Heart left ventricle (tissue), 16 donors: ENCODE measurements at regions not wholly inside any gene's neighbourhood (a gene's known extent, or its start where the extent isn't known, plus 50 kb on each side); places are given as distances from the start of the nearest gene placed in this dataset.

Experiments used
- ATAC-seq, 4 donors: fragments of 200-7000 bp; cut with Tn5 transposase; one replicate each; pipeline ENCODE4 v1.9.1; 2020 to 2022; ENCODE audit warnings: moderate library complexity in 4 of 4, mild to moderate bottlenecking in 3 of 4, moderate number of reproducible peaks in 1 of 4
- DNase-seq, 5 donors: peaks; one replicate each; pipeline ENCODE4 v3.0.0-alpha.2; 2020
- H3K27ac ChIP-seq, 12 donors: fragments of 200-600 bp; sonication (generic) in 4 of 12; one replicate each; pipeline versions ENCODE4 v1.5.0 to v1.8.0; 2016 to 2022; ENCODE audit warnings: mild to moderate bottlenecking in 2 of 12
- H3K27me3 ChIP-seq, 9 donors: fragments of 200-600 bp; sonication (generic) in 2 of 9; one replicate each; pipeline versions ENCODE4 v1.5.1 to v1.8.0; 2016 to 2022; ENCODE audit warnings: mild to moderate bottlenecking in 3 of 9
- H3K36me3 ChIP-seq, 9 donors: fragments of 200-600 bp; sonication (generic) in 2 of 9; one replicate each; pipeline versions ENCODE4 v1.5.0 to v1.8.0; 2018 to 2022; ENCODE audit warnings: mild to moderate bottlenecking in 2 of 9
- H3K4me1 ChIP-seq, 12 donors: fragments of 200-600 bp; sonication (generic) in 4 of 12; one replicate each; pipeline versions ENCODE4 v1.5.0 to v1.8.0; 2016 to 2022; ENCODE audit warnings: mild to moderate bottlenecking in 3 of 12
- H3K4me3 ChIP-seq, 12 donors: fragments of 200-600 bp; sonication (generic) in 4 of 12; one replicate each; pipeline versions ENCODE4 v1.5.0 to v1.8.0; 2017 to 2022; ENCODE audit warnings: mild to moderate bottlenecking in 9 of 12, moderate library complexity in 4 of 12
- H3K9me3 ChIP-seq, 12 donors: fragments of 200-600 bp; sonication (generic) in 4 of 12; one replicate each; pipeline versions ENCODE4 v1.5.0 to v1.8.0; 2016 to 2022; ENCODE audit warnings: mild to moderate bottlenecking in 1 of 12
- CTCF ChIP-seq, 12 donors: fragments of 200-600 bp; sonication (generic) in 4 of 12; IDR thresholded peaks; one replicate each; pipeline versions ENCODE4 v1.5.0 to v1.8.0; 2018 to 2022; ENCODE audit warnings: antibody characterized with exemption in 12 of 12, mild to moderate bottlenecking in 5 of 12
- POLR2A ChIP-seq, 2 donors: fragments of 450-650 bp; IDR thresholded peaks; one replicate each; pipeline ENCODE4 v1.6.1; 2017; ENCODE audit warnings: antibody characterized with exemption in 2 of 2, mild to moderate bottlenecking in 2 of 2, moderate library complexity in 2 of 2
- whole genome bisulfite sequencing, 4 donors: extraction: QIAGEN DNeasy Blood & Tissue Kit in 2 of 4; methylation state at CpG; one replicate each; pipeline versions ENCODE4 v1.1.5 to v1.1.7; 2013 to 2018; 5-methylcytosine and 5-hydroxymethylcytosine counted together
- intact Hi-C, 10 donors: fragments of 100-400 bp; cut with DNase I; formaldehyde crosslinking; loops; one replicate each; pipeline versions ENCODE4 v1.11.1 to v1.14.2; 2022
- donor health status: ischemic (EF 13 %, LVEDD 7.1; RV severe dilation, severe dysfunction).
- donor health status: healthy with polysubstance abuse.
- donor health status: DM: no; HTN: yes; CAD: no.
- donor health status: DM: no; HTN: no; CAD: no.
- donor health status: ischemic (EF 25% LVEDD 6.9; RV normal size, moderate dysfunction).
- donor health status: ischemic (EF 25% LVEDD 5.7; RV mildly dilated, moderate dysfunction).
- donor health status: healthy.
- donor health status: DM: yes; HTN: yes; CAD: no.
- donor health status: ischemic (EF 35%, LVEDD 5.7; RV mildly dilated, moderate dysfunction).
- donor health status: nonischemic (EF 11% LVEDD 7.7; RV severe dilation, severe dysfunction).
- donor health status: DM: yes; HTN: yes; CAD: no.
- donor health status: PGD.
- donor health status: ischemic (EF 29% LVEDD 5.4; RV normal size, mild dysfunction).
- donor health status: nonischemic (EF 23%, LVEDD 6.1; RV moderate dilation, normal function).

DNA sequence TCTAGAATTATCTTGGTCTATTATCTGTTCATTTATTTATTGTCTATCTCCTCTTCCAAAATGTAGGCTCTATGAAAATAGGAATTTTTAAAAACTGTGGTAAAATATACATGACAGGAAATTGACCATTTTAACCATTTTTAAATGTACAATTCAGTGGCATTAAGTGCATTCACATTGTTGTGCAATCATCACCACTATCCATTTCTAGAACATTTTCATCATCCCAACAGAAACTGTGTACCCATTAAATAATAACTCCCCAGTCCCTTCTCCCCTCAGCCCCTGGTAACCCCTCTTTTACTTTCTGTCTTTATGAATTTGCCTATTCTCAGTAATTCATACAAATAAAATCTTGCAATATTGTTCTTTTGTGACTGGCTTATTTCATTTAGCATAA lies 71.1 kb upstream of the LCLAT1 start:
- DNase-seq (no peak), ATAC-seq (no peak)
- H3K27me3 ChIP-seq, result no peaks in the 10 kb centered on the region
- intact Hi-C loops, result no loop called here
- no peaks in the 10 kb centered on the region for H3K9me3 ChIP-seq
- peaks cover 0 to 9% (median 0%) of the 10 kb centered on the region in 12 donors for H3K4me1 ChIP-seq
- H3K36me3 ChIP-seq, result no peaks in the 10 kb centered on the region
- no peak overlapping the region for H3K4me3 ChIP-seq
- no peak overlapping the region for H3K27ac ChIP-seq
- no peak for TF ChIP-seq CTCF (IDR thresholded peaks at IDR 0.05)

GRCh38 chr2:30379481-30379880 lies 67.6 kb upstream of the LCLAT1 start:
- DNase-seq (no peak), ATAC-seq (no peak)
- WGBS, 4 donors, result 97 to 100% (median 99%) methylated on average over 1 of the region's 1 CpG

GRCh38 chr2:30380824-30381223 lies 66.2 kb upstream of the LCLAT1 start:
- no peaks in the 10 kb centered on the region for H3K27me3 ChIP-seq
- H3K36me3 ChIP-seq, result no peaks in the 10 kb centered on the region
- DNase-seq (no peak), ATAC-seq (no peak)
- H3K4me3 ChIP-seq, result no peak overlapping the region
- intact Hi-C loops, result no loop called here
- TF ChIP-seq CTCF (IDR thresholded peaks at IDR 0.05), result no peak
- no peak for TF ChIP-seq POLR2A (IDR thresholded peaks at IDR 0.05)
- H3K27ac ChIP-seq, result no peak overlapping the region
- H3K9me3 ChIP-seq, result no peaks in the 10 kb centered on the region
- 94 to 99% (median 95%) methylated on average over 3 of the region's 3 CpGs for WGBS, 4 donors
- no peaks in the 10 kb centered on the region for H3K4me1 ChIP-seq

More at GRCh38 chr2:30379481-30379880, 67.6 kb upstream of the LCLAT1 start:
- TF ChIP-seq POLR2A (IDR thresholded peaks at IDR 0.05) (no peak), CTCF (IDR thresholded peaks at IDR 0.05) (no peak)
- intact Hi-C loops, result no loop called here
- H3K36me3 ChIP-seq, result no peaks in the 10 kb centered on the region
- H3K4me1 ChIP-seq, result no peaks in the 10 kb centered on the region
- no peaks in the 10 kb centered on the region for H3K27me3 ChIP-seq
- H3K27ac ChIP-seq, result no peak overlapping the region
- no peak overlapping the region for H3K4me3 ChIP-seq
- no peaks in the 10 kb centered on the region for H3K9me3 ChIP-seq

DNA sequence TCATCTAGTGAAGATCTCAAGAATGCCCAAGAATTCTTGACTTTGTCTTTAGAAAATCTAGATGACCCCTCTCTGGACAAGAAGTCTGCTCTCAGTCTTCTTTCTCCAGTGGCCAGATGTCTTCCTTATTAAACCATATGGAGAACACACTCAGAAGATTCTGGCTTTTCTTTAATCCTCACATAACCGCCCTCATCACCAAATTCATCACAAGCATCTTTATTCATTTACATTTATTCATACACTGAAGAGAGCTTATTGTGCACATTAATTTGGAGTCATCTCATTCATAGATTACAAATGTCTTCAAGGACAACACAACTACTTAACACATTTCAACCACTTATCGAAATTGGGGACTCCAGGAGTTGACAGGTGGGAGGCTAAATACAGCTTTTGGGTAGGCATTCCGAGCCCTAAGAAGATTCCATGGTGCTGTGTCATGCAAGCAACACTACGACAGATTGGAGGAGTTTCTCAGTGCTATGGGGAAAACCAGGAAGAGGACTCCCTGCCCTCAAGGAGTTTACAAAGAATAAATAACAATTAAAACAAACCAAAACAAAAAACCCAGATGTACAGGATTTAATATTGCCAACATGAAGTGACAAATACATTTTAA lies 64.8 kb upstream of the LCLAT1 start:
- H3K4me1 ChIP-seq, result no peaks in the 10 kb centered on the region
- H3K36me3 ChIP-seq, result no peaks in the 10 kb centered on the region
- H3K9me3 ChIP-seq, result no peaks in the 10 kb centered on the region
- whole genome bisulfite sequencing, 4 donors, result 83 to 91% (median 88%) methylated on average over 4 of the region's 4 CpGs
- H3K4me3 ChIP-seq, result no peak overlapping the region
- TF ChIP-seq CTCF (IDR thresholded peaks at IDR 0.05) (no peak), POLR2A (IDR thresholded peaks at IDR 0.05) (no peak)
- DNase-seq, result no peak
- intact Hi-C loops, result no loop called here
- H3K27me3 ChIP-seq, result no peaks in the 10 kb centered on the region
- no peak overlapping the region for H3K27ac ChIP-seq
- no peak for ATAC-seq
